Parathyroid adenoma (tissue), 2 donors: ENCODE measurements at regions not wholly inside any gene's neighbourhood (a gene's known extent, or its start where the extent isn't known, plus 50 kb on each side); places are given as distances from the start of the nearest gene placed in this dataset.

Source experiments
- H2AFZ ChIP-seq: fragments of 300-600 bp; sonication (generic); one replicate; pipeline ENCODE4 v1.7.0; 2017; ENCODE audit warnings: antibody characterized with exemption, mild to moderate bottlenecking
- H3K27ac ChIP-seq: fragments of 300-600 bp; sonication (generic); one replicate; pipeline ENCODE4 v1.7.0; 2017
- H3K27me3 ChIP-seq: fragments of 300-600 bp; sonication (generic); one replicate; pipeline ENCODE4 v1.7.0; 2017; ENCODE audit warnings: low read length; ENCODE audit not compliant: control insufficient read depth, insufficient read depth
- H3K36me3 ChIP-seq: fragments of 300-600 bp; sonication (generic); one replicate; pipeline ENCODE4 v1.7.0; 2017; ENCODE audit warnings: low read length; ENCODE audit not compliant: control insufficient read depth, insufficient read depth
- H3K4me1 ChIP-seq: fragments of 300-600 bp; sonication (generic); one replicate; pipeline ENCODE4 v1.7.0; 2017; ENCODE audit warnings: control low read depth
- H3K4me2 ChIP-seq: fragments of 300-600 bp; sonication (generic); one replicate; pipeline ENCODE4 v1.7.0; 2017; ENCODE audit warnings: low read length
- H3K4me3 ChIP-seq: fragments of 300-600 bp; sonication (generic); one replicate; pipeline ENCODE4 v1.7.0; 2017; ENCODE audit warnings: low read depth, low read length
- H3K79me2 ChIP-seq: fragments of 300-600 bp; sonication (generic); one replicate; pipeline ENCODE4 v1.7.0; 2017; ENCODE audit warnings: control low read depth
- H3K9ac ChIP-seq: fragments of 300-600 bp; sonication (generic); one replicate; pipeline ENCODE4 v1.7.0; 2017; ENCODE audit warnings: mild to moderate bottlenecking
- H3K9me3 ChIP-seq: fragments of 300-600 bp; sonication (generic); one replicate; pipeline ENCODE4 v1.7.0; 2017; ENCODE audit warnings: low read length; ENCODE audit not compliant: control insufficient read depth
- TF ChIP-seq, protein P1 (sequence below): fragments of 300-600 bp; sonication (generic); IDR thresholded peaks from one replicate; pipeline ENCODE4 v1.7.0; 2017; ENCODE audit warnings: antibody characterized with exemption, mild to moderate bottlenecking
- donor health status: primary hyperparathyroidism.

GRCh38 chr4:57219431-57219830 lies 109.2 kb upstream of the IGFBP7 start:
- no peak overlapping the region for H2AFZ ChIP-seq
- no peak overlapping the region for H3K4me2 ChIP-seq
- H3K36me3 ChIP-seq = no peaks in the 10 kb centered on the region
- TF ChIP-seq, protein P1, sequence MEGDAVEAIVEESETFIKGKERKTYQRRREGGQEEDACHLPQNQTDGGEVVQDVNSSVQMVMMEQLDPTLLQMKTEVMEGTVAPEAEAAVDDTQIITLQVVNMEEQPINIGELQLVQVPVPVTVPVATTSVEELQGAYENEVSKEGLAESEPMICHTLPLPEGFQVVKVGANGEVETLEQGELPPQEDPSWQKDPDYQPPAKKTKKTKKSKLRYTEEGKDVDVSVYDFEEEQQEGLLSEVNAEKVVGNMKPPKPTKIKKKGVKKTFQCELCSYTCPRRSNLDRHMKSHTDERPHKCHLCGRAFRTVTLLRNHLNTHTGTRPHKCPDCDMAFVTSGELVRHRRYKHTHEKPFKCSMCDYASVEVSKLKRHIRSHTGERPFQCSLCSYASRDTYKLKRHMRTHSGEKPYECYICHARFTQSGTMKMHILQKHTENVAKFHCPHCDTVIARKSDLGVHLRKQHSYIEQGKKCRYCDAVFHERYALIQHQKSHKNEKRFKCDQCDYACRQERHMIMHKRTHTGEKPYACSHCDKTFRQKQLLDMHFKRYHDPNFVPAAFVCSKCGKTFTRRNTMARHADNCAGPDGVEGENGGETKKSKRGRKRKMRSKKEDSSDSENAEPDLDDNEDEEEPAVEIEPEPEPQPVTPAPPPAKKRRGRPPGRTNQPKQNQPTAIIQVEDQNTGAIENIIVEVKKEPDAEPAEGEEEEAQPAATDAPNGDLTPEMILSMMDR = no peak
- H3K79me2 ChIP-seq = no peaks in the 10 kb centered on the region
- no peaks in the 10 kb centered on the region for H3K4me1 ChIP-seq
- no peak overlapping the region for H3K27ac ChIP-seq
- H3K4me3 ChIP-seq = no peak overlapping the region
- no peak overlapping the region for H3K9ac ChIP-seq
- H3K27me3 ChIP-seq = no peaks in the 10 kb centered on the region
- H3K9me3 ChIP-seq = no peaks in the 10 kb centered on the region

- TF ChIP-seq, protein P1 = no peak
- Histone ChIP-seq H3K4me3 (no peak overlapping the region), H3K9ac (no peak overlapping the region), H3K9me3 (no peaks in the 10 kb centered on the region), H3K27ac (no peak overlapping the region), H3K4me1 (no peaks in the 10 kb centered on the region), H3K4me2 (no peak overlapping the region), H3K27me3 (no peaks in the 10 kb centered on the region), H3K79me2 (no peaks in the 10 kb centered on the region), H2AFZ (no peak overlapping the region), H3K36me3 (no peaks in the 10 kb centered on the region)
Observed at GRCh38 chr4:57214654-57215411, 104.6 kb upstream of the IGFBP7 start.

GRCh38 chr4:57211131-57211530 lies 100.9 kb upstream of the IGFBP7 start:
- TF ChIP-seq, protein P1 = no peak
- H3K36me3 ChIP-seq = no peaks in the 10 kb centered on the region
- no peaks in the 10 kb centered on the region for H3K27me3 ChIP-seq
- no peak overlapping the region for H2AFZ ChIP-seq
- no peak overlapping the region for H3K27ac ChIP-seq
- H3K4me3 ChIP-seq = no peak overlapping the region
- no peaks in the 10 kb centered on the region for H3K4me1 ChIP-seq
- no peak overlapping the region for H3K4me2 ChIP-seq
- no peak overlapping the region for H3K9ac ChIP-seq
- H3K9me3 ChIP-seq = no peaks in the 10 kb centered on the region
- H3K79me2 ChIP-seq = no peaks in the 10 kb centered on the region

DNA sequence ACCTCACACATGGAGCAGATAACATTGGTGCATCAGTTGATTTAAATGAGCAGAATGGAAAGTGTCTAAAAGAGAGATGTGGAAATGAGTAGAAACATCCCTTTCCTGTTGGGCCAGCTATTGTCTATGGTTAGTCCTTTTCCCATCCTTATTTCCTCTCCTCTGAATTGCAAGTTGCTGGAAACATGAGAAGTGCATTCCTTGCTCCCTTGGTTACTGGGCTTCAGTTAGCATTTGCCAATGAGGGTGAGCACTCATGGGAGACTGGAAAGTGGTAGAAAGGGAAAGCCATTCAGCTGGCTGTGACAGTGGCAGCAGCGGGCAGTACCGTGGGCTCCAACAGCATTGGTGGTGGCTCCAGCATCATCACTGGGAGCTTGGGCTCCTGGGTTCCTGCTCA lies 96.0 kb upstream of the IGFBP7 start:
- no peaks in the 10 kb centered on the region for H3K79me2 ChIP-seq
- no peaks in the 10 kb centered on the region for H3K9me3 ChIP-seq
- H3K4me1 ChIP-seq = no peaks in the 10 kb centered on the region
- no peaks in the 10 kb centered on the region for H3K27me3 ChIP-seq
- H3K4me3 ChIP-seq = no peak overlapping the region
- no peaks in the 10 kb centered on the region for H3K36me3 ChIP-seq
- no peak overlapping the region for H3K4me2 ChIP-seq
- TF ChIP-seq, protein P1 = no peak
- no peak overlapping the region for H3K27ac ChIP-seq
- H2AFZ ChIP-seq = no peak overlapping the region
- H3K9ac ChIP-seq = no peak overlapping the region

DNA sequence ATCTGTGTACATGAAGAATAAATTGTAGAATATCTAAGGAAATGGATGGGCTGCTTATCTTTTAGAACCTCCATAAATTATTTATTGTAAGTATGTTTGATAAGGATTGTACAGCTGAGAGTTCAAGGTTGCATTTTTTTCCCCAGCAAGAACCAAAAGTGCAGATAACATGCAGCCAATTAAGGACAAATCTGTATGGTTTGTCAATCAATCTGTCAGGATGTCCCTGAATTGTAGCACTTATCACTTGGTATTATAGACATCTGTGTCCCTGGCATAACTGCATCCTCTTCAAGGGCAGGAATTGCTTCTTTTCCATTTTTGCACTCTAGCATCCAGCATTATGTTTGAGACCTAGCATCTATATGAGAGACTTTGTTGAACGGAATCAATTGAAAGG lies 95.4 kb upstream of the IGFBP7 start:
- Histone ChIP-seq H3K9ac (no peak overlapping the region), H3K79me2 (no peaks in the 10 kb centered on the region), H3K9me3 (no peaks in the 10 kb centered on the region), H2AFZ (no peak overlapping the region), H3K36me3 (no peaks in the 10 kb centered on the region), H3K4me1 (no peaks in the 10 kb centered on the region), H3K27ac (no peak overlapping the region), H3K4me3 (no peak overlapping the region), H3K27me3 (no peaks in the 10 kb centered on the region), H3K4me2 (no peak overlapping the region)
- TF ChIP-seq, protein P1 = no peak
